GM19395 (cell line): ENCODE measurements at regions not wholly inside any gene's neighbourhood (a gene's known extent, or its start where the extent isn't known, plus 50 kb on each side); places are given as distances from the start of the nearest gene placed in this dataset.
A peak's percentile ranks its signal among the peaks of the same experiment; 100 is the strongest.

Experiments
- ATAC-seq: cut with Tn5 transposase; IDR thresholded peaks from one replicate; pipeline ENCODE4 v1.9.1; 2021; ENCODE audit warnings: mild to moderate bottlenecking, moderate library complexity; ENCODE audit not compliant: unreplicated experiment

GRCh38 chr1:5548266-5548665, 444.0 kb downstream of the NPHP4 start:
- no peak for ATAC-seq

- ATAC-seq: no peak
Observed at GRCh38 chr1:5543235-5543634, 449.0 kb downstream of the NPHP4 start.

GRCh38 chr1:5532811-5533210, 459.4 kb downstream of the NPHP4 start:
- ATAC-seq: no peak

GRCh38 chr1:5526822-5527551, 465.2 kb downstream of the NPHP4 start:
- no peak for ATAC-seq

GRCh38 chr1:5526385-5526750, 465.9 kb downstream of the NPHP4 start:
- ATAC-seq: no peak

- ATAC-seq: no peak
Observed at GRCh38 chr1:5525597-5526384, 466.4 kb downstream of the NPHP4 start.

- no peak for ATAC-seq
Observed at GRCh38 chr1:5522531-5523145, 469.6 kb downstream of the NPHP4 start.

GRCh38 chr1:5519366-5520135, 472.7 kb downstream of the NPHP4 start:
- ATAC-seq: no peak

- no peak for ATAC-seq
Observed at GRCh38 chr1:5516756-5517155, 475.5 kb downstream of the NPHP4 start.

- no peak for ATAC-seq
Observed at GRCh38 chr1:5515501-5515900, 476.7 kb downstream of the NPHP4 start.

GRCh38 chr1:5514527-5515183, 477.6 kb downstream of the NPHP4 start:
- ATAC-seq: peak; percentile 71

- ATAC-seq: peak; percentile 17
Observed at GRCh38 chr1:5513846-5514526, 478.2 kb downstream of the NPHP4 start.

- ATAC-seq: no peak
Observed at GRCh38 chr1:5513179-5513578, 479.0 kb downstream of the NPHP4 start.

GRCh38 chr1:5511381-5512097, 480.7 kb downstream of the NPHP4 start:
- no peak for ATAC-seq

- ATAC-seq: no peak
Observed at GRCh38 chr1:5509664-5510452, 482.4 kb downstream of the NPHP4 start.

- no peak for ATAC-seq
Observed at GRCh38 chr1:5508669-5509330, 483.4 kb downstream of the NPHP4 start.

GRCh38 chr1:5507340-5507739, 484.9 kb downstream of the NPHP4 start:
- ATAC-seq: no peak

- ATAC-seq: no peak
Observed at GRCh38 chr1:5506634-5507033, 485.6 kb downstream of the NPHP4 start.
